GM18502 (cell line): ENCODE measurements at regions not wholly inside any gene's neighbourhood (a gene's known extent, or its start where the extent isn't known, plus 50 kb on each side); places are given as distances from the start of the nearest gene placed in this dataset.

Experiments
- ATAC-seq: cut with Tn5 transposase; IDR thresholded peaks from one replicate; pipeline ENCODE4 v1.9.1; 2021; ENCODE audit warnings: mild to moderate bottlenecking; ENCODE audit not compliant: unreplicated experiment, poor library complexity

DNA sequence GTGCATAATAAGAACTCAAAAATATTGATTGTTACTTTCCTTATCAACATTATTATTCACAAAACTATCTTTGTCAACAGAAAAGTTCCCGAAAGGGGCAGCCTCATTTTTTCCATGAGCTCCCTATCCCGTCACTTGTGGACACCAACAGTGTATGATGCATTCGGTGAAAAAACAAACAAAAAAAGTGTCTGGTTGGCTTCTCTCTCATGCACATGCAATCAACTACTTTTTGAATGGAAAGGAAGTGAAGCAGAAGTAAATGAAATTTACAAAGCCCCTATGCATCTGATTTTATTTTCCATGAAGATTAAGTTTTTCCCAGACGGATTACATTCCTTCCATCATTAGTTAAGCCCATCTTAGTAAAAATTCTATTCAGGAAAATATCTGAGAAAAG is 526.9 kb downstream of the RFC3 start:
- ATAC-seq: no peak

GRCh38 chr13:34345258-34345965 is 527.5 kb downstream of the RFC3 start:
- ATAC-seq: no peak

GRCh38 chr13:34346626-34347025 is 528.7 kb downstream of the RFC3 start:
- no peak for ATAC-seq

DNA sequence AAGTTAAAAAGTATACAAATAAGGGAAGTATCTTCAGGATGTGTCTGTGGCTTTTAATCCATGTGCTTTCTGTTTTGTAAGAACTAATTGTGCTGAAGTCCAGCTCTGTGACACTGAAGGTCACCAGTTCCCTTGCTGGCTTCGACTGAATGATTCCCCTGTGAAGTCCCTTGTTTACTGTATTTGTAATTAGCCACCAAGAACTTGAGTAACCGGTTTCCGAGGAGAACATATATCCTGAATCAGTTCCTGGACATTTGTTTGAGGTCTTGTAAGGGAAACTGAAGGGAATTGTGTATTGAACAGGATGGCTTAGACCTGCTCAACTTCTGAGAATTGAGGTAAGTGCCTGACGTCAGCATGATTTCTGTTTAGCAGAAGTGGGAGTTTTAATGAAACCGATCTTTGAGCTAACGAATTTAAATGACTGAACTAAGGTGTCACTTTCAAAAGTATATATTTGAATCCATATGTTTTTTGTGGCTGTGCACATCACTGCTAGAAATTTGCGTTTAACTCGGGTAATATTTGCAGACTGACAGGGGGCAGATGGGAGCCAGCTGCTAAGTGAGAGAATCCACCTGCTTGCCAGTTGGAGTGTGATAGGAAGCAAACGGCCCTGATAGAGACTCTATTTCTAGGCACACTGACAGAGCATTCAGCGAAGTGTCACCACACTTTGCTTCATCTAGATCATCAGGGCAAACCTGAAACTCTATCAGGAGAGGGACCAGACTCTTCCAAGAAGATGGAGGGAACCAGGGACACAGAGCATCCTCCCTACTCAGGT is 530.0 kb downstream of the RFC3 start:
- ATAC-seq: no peak

GRCh38 chr13:34349091-34349722 is 531.3 kb downstream of the RFC3 start:
- ATAC-seq: no peak

DNA sequence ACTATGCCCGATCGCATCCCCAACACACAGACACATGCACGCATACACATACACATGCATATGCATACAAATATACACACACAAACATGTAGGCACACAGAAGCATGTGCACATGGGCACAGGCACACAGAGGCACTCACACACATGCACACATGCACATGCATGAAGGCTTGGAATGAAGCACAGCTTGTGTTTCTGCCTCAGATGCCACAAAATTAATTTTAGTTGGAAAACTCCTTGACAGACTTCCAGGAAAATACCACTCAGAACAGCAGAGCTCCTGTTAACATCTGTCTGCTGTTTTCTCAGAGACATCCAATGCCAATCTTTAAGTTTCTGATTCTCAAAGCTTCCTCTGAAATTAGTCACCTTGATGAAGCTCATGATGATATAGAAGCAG is 532.7 kb downstream of the RFC3 start:
- ATAC-seq: no peak

DNA sequence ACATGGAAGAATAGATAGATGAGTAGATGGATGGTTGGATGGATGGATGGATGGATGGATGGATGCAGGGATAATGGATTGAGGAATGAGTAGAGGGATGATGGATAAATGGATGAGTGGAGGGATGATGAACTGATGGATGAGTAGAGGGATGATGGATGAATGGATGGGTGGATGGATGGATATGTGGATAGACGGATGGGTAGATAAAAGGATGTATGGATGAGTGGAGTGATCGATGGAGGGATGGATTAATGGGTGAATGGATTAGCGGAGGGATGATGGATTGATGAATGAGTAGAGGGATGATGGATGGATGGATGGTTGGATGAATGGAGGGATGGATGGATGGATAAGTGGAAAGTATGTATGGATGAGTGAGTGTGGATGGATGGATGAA is 533.2 kb downstream of the RFC3 start:
- ATAC-seq: no peak

DNA sequence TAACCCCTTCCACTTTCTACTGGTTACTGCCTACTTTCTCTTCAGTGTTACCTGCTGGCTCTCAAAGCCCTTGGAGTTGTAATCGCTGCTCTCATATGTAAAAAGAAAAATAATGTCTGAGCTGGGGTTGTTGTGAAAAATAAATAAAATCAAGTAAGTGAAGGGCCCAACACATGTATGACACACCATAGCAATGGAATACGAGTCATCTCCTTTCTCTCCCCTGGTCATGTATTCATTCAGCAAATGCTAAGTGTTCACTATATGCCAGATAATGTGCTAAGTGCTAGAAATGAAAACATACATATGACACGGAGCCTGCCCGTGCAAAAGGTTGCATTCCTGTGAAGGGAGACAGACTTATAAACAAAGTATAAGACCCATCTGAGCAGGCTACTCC is 535.0 kb downstream of the RFC3 start:
- no peak for ATAC-seq

DNA sequence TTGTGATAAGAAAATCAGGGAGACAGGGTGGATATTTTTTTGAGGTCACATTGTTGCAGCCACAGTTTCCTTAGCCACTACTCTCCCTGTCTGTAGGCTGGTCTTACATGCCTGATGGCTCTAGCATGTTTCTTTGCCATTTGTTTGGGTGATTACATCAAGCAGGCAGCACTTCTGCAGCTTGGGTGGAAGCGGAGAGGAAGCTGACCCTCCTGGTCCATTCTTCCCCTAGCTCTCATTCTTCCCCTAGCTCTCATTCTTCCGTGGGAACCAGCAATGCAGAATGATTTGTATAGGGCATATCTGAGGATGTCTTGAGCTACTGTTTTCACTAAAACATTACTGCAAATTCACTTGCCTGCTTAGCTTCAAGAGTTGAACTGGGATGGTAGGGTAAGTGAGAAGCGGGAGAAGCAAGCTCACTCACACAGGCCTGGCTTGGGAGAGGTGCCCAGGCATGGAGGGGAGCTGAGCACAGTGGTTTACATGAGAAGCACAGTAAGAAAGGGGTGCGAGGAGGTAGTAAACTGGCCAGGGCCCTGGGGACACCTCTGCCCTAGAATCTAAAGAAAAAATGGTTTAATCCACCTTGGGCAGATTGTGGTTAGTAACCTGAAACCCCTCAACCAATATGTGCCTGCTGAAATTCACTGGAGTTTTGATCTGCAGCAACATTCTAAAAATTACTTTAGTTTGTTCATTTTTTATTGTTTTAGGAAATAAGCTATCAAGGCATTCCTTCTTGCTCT is 538.9 kb downstream of the RFC3 start:
- no peak for ATAC-seq

GRCh38 chr13:34357435-34358232 is 539.7 kb downstream of the RFC3 start:
- ATAC-seq: no peak

GRCh38 chr13:34358811-34359513 is 541.0 kb downstream of the RFC3 start:
- ATAC-seq: no peak

DNA sequence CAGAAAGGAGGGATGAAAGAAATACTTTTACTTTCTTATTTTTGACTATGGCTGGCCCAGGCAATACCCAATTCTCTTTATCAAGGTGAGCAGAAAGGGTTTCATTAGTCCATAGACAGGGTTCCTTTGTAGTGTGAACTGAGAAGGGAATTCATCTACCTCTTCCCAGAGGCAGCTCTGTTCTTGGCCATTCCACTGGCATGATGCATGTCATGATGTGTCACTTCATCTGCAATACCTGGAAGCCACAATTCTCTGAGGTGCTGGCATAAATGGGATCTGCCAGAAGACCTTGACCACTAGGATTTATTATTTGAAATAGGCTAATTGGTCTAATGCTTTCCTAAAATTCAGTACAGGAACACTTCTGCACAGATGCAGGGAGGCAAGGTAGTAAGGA is 542.8 kb downstream of the RFC3 start:
- no peak for ATAC-seq

- ATAC-seq: no peak
These were observed 543.6 kb downstream of the RFC3 start for GRCh38 chr13:34361560-34361959.

- ATAC-seq: no peak
These were observed 545.3 kb downstream of the RFC3 start for GRCh38 chr13:34363266-34363665.

GRCh38 chr13:34364633-34365032 is 546.7 kb downstream of the RFC3 start:
- ATAC-seq: no peak

DNA sequence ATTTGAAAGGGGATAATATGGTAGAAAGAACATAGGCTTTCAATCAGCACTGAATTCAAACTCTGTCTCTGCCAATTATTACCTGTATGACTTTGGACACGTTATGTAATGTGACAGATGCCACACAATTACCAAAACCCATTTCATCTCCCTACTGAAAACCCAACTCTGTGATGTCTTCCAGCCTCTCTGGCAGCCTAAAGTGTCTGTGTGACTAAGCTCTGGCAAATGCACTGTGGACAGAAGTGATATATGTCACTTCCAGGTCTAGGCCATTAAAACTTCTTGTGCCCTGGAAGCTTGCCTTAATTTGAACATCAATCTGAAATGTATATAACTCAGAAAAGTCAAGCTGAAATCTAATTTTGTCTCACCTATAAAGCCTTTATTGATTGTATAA is 552.0 kb downstream of the RFC3 start:
- ATAC-seq: no peak

DNA sequence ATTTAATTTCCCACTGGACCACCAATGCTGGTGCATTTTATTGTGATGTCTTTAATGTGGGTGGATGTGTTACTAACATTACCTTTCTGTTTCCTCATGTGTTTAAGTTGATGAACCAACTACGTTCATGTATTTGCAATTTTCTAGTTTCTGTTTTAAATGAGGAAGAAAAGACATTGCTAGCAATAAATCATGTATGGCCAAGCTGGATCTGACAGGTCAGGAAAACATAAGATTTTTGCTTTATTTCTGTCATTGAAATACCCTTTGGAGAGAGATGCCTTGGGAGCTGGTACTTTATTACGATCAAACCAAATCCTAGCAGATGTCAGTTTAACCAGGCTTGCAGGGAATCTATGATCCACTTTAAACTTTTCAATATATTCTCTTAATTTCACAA is 553.2 kb downstream of the RFC3 start:
- ATAC-seq: no peak

DNA sequence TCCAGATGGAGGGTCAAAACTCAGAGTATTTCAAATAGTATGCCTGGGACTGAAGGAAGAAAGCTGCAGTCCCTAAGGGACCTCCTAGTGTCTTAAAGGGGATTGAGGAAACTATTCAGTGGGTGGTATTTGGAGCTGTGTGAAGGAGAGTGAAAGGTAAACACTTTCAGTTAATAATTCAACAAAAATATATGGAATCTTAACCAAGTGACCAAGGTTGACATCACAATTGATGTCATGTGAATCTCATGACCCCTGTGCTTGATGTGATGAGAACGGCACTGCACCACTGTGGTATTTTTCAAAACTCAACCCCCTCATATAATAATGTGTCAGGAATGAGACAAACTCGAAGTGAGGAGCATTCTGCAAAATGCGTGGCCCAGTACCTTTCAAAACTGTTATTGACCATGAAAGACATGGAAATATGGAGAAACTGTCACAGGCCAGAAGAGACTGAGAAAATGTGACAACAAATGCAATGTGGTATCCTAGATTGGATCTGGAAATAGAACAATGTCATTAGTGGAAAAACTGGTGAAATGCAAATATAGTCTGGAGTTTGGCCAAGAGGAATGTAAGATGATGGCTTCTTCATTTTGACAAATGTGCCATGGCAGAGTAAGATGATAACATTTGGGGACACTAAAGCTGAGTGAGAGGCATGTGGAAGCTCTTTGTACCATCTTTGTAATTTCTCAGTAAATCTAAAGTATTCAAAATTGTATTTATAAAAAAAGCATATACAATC is 553.9 kb downstream of the RFC3 start:
- no peak for ATAC-seq

GRCh38 chr13:34372581-34372980 is 554.6 kb downstream of the RFC3 start:
- ATAC-seq: no peak
